ENCODE measurements at regions not wholly inside any gene's neighbourhood (a gene's known extent, or its start where the extent isn't known, plus 50 kb on each side); places are given as distances from the start of the nearest gene placed in this dataset.
"Not testable (repeated sequence)": the region's sequence is repeated elsewhere in the genome, so short reads cannot be mapped to it uniquely, and the experiment has no call there.

DNA sequence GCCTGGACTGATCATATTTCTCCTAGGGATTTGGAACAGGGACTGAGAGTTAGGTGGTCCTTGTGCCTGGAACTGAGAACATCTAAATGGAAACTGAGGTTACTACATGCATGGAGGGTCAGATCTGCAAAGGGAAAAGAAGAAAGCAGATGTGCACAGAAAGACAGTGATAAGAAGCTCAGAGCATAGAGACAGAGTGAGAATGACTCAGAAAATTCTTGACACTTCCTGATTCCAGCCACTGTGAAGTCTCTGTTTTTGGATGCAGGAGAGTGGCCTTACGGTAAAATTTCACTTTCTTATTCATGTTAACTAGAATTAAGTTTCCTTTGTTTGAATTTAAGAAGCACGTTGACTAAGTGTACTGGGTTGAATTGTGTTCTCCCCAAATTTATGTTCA lies 241.7 kb downstream of the TMEM26 start:
- Mint-ChIP-seq H3K4me3 (ENCODE audit: unreplicated experiment) (no peak overlapping the region), H3K27me3 (ENCODE audit: unreplicated experiment) (peaks cover 35% of the 10 kb centered on the region), H3K27ac (ENCODE audit: unreplicated experiment) (no peak overlapping the region), H3K36me3 (ENCODE audit: unreplicated experiment) (no peaks in the 10 kb centered on the region), H3K4me1 (ENCODE audit: unreplicated experiment) (peaks cover 5% of the 10 kb centered on the region), H3K9me3 (ENCODE audit: unreplicated experiment) (no peaks in the 10 kb centered on the region)
- DNase-seq (ENCODE audit: extremely low spot score, unreplicated experiment), result no peak
- TF ChIP-seq, protein P1, sequence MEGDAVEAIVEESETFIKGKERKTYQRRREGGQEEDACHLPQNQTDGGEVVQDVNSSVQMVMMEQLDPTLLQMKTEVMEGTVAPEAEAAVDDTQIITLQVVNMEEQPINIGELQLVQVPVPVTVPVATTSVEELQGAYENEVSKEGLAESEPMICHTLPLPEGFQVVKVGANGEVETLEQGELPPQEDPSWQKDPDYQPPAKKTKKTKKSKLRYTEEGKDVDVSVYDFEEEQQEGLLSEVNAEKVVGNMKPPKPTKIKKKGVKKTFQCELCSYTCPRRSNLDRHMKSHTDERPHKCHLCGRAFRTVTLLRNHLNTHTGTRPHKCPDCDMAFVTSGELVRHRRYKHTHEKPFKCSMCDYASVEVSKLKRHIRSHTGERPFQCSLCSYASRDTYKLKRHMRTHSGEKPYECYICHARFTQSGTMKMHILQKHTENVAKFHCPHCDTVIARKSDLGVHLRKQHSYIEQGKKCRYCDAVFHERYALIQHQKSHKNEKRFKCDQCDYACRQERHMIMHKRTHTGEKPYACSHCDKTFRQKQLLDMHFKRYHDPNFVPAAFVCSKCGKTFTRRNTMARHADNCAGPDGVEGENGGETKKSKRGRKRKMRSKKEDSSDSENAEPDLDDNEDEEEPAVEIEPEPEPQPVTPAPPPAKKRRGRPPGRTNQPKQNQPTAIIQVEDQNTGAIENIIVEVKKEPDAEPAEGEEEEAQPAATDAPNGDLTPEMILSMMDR (IDR thresholded peaks at IDR 0.05), result no peak

DNA sequence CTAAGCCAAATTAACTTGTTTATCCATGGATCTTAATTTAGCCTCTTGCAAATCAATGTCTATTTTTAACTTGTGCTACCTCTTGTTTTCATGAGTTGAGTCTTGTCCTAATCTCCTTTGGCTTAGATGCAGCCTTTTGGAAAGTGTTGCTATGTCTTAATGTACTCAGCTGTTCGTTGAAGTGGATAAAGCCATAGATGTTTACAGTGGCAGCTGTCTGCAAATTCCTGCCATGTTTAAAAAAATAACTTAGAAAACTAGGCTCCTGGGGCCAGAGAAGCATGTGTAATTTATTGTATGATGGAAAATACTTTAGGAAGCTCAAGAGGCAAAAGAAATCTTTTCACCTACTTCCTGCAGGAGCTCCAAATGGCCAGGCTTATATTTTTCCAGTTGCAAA lies 253.1 kb upstream of the RHOBTB1 start:
- peak overlapping the region; percentile 24 for H3K27ac Mint-ChIP-seq (ENCODE audit: unreplicated experiment)
- peaks cover 23% of the 10 kb centered on the region for H3K27me3 Mint-ChIP-seq (ENCODE audit: unreplicated experiment)
- no peak overlapping the region for H3K4me3 Mint-ChIP-seq (ENCODE audit: unreplicated experiment)
- H3K9me3 Mint-ChIP-seq (ENCODE audit: unreplicated experiment), result peaks cover 4% of the 10 kb centered on the region
- TF ChIP-seq, protein P1 (IDR thresholded peaks at IDR 0.05), result no peak
- no peaks in the 10 kb centered on the region for H3K36me3 Mint-ChIP-seq (ENCODE audit: unreplicated experiment)
- no peak for DNase-seq (ENCODE audit: extremely low spot score, unreplicated experiment)
- peaks cover 9% of the 10 kb centered on the region for H3K4me1 Mint-ChIP-seq (ENCODE audit: unreplicated experiment)

DNA sequence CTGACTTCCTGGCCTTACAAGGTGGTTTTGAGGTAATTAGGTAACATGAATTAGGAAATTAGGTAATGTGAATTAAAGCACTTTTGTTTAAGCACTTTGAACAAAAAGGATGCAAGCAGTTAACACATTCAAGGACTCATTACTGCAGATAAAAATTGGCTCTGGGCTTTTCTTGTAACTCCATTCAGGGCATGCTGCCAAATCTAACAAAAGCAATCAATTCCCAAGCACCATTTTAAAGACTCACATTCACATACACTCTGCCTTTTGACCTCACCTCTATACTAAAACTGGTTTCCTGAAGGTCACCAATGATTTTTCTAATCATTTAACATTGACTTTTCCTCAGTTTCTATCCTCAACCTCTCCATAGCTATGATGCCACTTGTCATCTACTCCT lies 251.2 kb upstream of the RHOBTB1 start:
- Mint-ChIP-seq H3K27me3 (ENCODE audit: unreplicated experiment) (peaks cover 16% of the 10 kb centered on the region), H3K9me3 (ENCODE audit: unreplicated experiment) (peaks cover 4% of the 10 kb centered on the region)

DNA sequence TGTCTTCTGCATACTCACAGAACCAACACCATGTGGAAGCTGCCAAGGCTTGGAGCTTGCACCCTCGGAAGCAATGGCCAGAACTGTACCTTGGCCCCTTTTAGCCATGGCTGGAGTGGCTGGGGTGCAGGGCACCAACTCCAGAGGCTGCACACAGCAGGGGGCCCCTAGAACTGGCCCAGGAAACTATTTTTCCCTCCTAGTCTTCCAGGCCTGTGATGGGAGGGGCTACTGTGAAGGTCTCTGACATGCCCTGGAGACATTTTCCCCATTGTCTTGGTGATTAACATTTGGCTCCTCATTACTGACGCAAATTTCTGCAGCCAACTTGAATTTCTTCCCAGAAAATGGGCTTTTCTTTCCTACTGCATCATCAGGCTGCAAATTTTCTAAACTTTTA lies 248.6 kb upstream of the RHOBTB1 start:
- H3K27ac Mint-ChIP-seq (ENCODE audit: unreplicated experiment); H3K4me3 Mint-ChIP-seq (ENCODE audit: unreplicated experiment); H3K9me3 Mint-ChIP-seq (ENCODE audit: unreplicated experiment); H3K36me3 Mint-ChIP-seq (ENCODE audit: unreplicated experiment); DNase-seq (ENCODE audit: extremely low spot score, unreplicated experiment); H3K27me3 Mint-ChIP-seq (ENCODE audit: unreplicated experiment): not testable (repeated sequence)
- H3K4me1 Mint-ChIP-seq (ENCODE audit: unreplicated experiment), result peaks cover 13% of the 10 kb centered on the region

More for the DNA sequence above, 251.2 kb upstream of the RHOBTB1 start:
- TF ChIP-seq, protein P1 (IDR thresholded peaks at IDR 0.05), result no peak
- Mint-ChIP-seq H3K36me3 (ENCODE audit: unreplicated experiment) (no peaks in the 10 kb centered on the region), H3K4me3 (ENCODE audit: unreplicated experiment) (no peak overlapping the region), H3K27ac (ENCODE audit: unreplicated experiment) (no peak overlapping the region), H3K4me1 (ENCODE audit: unreplicated experiment) (peaks cover 13% of the 10 kb centered on the region)
- DNase-seq (ENCODE audit: extremely low spot score, unreplicated experiment), result no peak

DNA sequence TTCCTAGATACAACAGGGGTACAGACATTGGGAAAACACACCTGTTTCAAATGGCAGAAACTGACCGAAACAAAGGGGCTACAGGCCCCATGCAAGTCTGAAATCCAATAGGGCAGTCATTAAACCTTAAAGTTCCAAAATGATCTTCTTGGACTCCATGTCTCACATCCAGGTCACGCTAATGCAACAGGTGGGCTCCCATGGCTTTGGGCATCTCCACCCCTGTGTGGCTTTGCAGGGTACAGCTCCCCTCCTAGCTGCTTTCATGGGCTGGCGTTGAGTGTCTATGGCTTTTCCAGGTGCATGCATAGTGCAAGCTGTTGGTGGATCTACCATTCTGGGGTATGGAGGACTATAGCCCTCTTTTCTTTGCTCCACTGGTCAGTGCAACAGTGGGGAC lies 248.1 kb upstream of the RHOBTB1 start:
- DNase-seq (ENCODE audit: extremely low spot score, unreplicated experiment), result no peak
- H3K36me3 Mint-ChIP-seq (ENCODE audit: unreplicated experiment), result no peaks in the 10 kb centered on the region
- no peak overlapping the region for H3K4me3 Mint-ChIP-seq (ENCODE audit: unreplicated experiment)
- H3K4me1 Mint-ChIP-seq (ENCODE audit: unreplicated experiment), result peaks cover 7% of the 10 kb centered on the region
- peaks cover 8% of the 10 kb centered on the region for H3K27me3 Mint-ChIP-seq (ENCODE audit: unreplicated experiment)
- H3K27ac Mint-ChIP-seq (ENCODE audit: unreplicated experiment), result no peak overlapping the region
- TF ChIP-seq, protein P1 (IDR thresholded peaks at IDR 0.05), result no peak
- peaks cover 4% of the 10 kb centered on the region for H3K9me3 Mint-ChIP-seq (ENCODE audit: unreplicated experiment)

DNA sequence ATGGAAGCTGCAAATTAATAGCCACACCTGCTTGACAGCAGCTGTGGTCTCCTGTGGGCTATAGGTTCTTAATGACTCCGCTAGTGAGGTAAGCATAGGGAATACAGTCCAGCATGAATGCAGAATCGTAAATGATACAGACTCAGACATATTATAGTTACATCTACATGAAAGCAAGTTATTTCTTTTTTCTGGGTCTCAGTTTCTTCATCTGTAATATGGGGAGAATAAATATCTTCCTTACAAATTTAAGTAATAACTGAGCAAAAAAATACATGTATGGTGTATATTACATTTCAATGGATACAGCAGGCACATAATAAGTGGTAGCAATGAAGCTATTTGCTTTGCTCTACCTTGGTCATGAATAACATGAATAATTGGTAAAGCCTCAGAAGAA lies 245.9 kb upstream of the RHOBTB1 start:
- H3K9me3 Mint-ChIP-seq (ENCODE audit: unreplicated experiment), result peaks cover 4% of the 10 kb centered on the region
- H3K4me1 Mint-ChIP-seq (ENCODE audit: unreplicated experiment), result peaks cover 4% of the 10 kb centered on the region
- no peaks in the 10 kb centered on the region for H3K36me3 Mint-ChIP-seq (ENCODE audit: unreplicated experiment)
- peaks cover 8% of the 10 kb centered on the region for H3K27me3 Mint-ChIP-seq (ENCODE audit: unreplicated experiment)
- TF ChIP-seq, protein P1 (IDR thresholded peaks at IDR 0.05), result no peak
- DNase-seq (ENCODE audit: extremely low spot score, unreplicated experiment), result no peak
- no peak overlapping the region for H3K4me3 Mint-ChIP-seq (ENCODE audit: unreplicated experiment)
- no peak overlapping the region for H3K27ac Mint-ChIP-seq (ENCODE audit: unreplicated experiment)

All from osteocyte (in vitro differentiated cells).